ENCODE measurements at regions not wholly inside any gene's neighbourhood (a gene's known extent, or its start where the extent isn't known, plus 50 kb on each side); places are given as distances from the start of the nearest gene placed in this dataset.
A peak's percentile ranks its signal among the peaks of the same experiment; 100 is the strongest.

GRCh38 chr9:25990376-25990775 is 312.1 kb upstream of the TUSC1 start:
- DNase-seq (ENCODE audit: extremely low read depth, low read depth, low spot score): no peak

- DNase-seq (ENCODE audit: extremely low read depth, low read depth, low spot score): no peak
Measured at GRCh38 chr9:25975667-25976066, 297.4 kb upstream of the TUSC1 start.

GRCh38 chr9:25964239-25964638 is 286.0 kb upstream of the TUSC1 start:
- peak; percentile 66 for DNase-seq (ENCODE audit: extremely low read depth, low read depth, low spot score)

- DNase-seq (ENCODE audit: extremely low read depth, low read depth, low spot score): no peak
Measured at GRCh38 chr9:25960178-25960577, 281.9 kb upstream of the TUSC1 start.

- DNase-seq (ENCODE audit: extremely low read depth, low read depth, low spot score): no peak
Measured at GRCh38 chr9:25954209-25954608, 276.0 kb upstream of the TUSC1 start.

GRCh38 chr9:25948182-25948581 is 269.9 kb upstream of the TUSC1 start:
- no peak for DNase-seq (ENCODE audit: extremely low read depth, low read depth, low spot score)

GRCh38 chr9:25939126-25939525 is 260.9 kb upstream of the TUSC1 start:
- no peak for DNase-seq (ENCODE audit: extremely low read depth, low read depth, low spot score)

GRCh38 chr9:25936031-25936430 is 257.8 kb upstream of the TUSC1 start:
- no peak for DNase-seq (ENCODE audit: extremely low read depth, low read depth, low spot score)

- DNase-seq (ENCODE audit: extremely low read depth, low read depth, low spot score): no peak
Measured at GRCh38 chr9:25935188-25935587, 256.9 kb upstream of the TUSC1 start.

- DNase-seq (ENCODE audit: extremely low read depth, low read depth, low spot score): no peak
Measured at GRCh38 chr9:25918761-25919160, 240.5 kb upstream of the TUSC1 start.

- no peak for DNase-seq (ENCODE audit: extremely low read depth, low read depth, low spot score)
Measured at GRCh38 chr9:25917731-25918362, 239.6 kb upstream of the TUSC1 start.

GRCh38 chr9:25913806-25914205 is 235.6 kb upstream of the TUSC1 start:
- no peak for DNase-seq (ENCODE audit: extremely low read depth, low read depth, low spot score)

- no peak for DNase-seq (ENCODE audit: extremely low read depth, low read depth, low spot score)
Measured at GRCh38 chr9:25904701-25905100, 226.5 kb upstream of the TUSC1 start.

- no peak for DNase-seq (ENCODE audit: extremely low read depth, low read depth, low spot score)
Measured at GRCh38 chr9:25891527-25891926, 213.3 kb upstream of the TUSC1 start.

GRCh38 chr9:25889661-25890060 is 211.4 kb upstream of the TUSC1 start:
- DNase-seq (ENCODE audit: extremely low read depth, low read depth, low spot score): no peak

- DNase-seq (ENCODE audit: extremely low read depth, low read depth, low spot score): no peak
Measured at GRCh38 chr9:25876248-25876647, 198.0 kb upstream of the TUSC1 start.

- DNase-seq (ENCODE audit: extremely low read depth, low read depth, low spot score): peak; percentile 76
Measured at GRCh38 chr9:25864509-25864908, 186.3 kb upstream of the TUSC1 start.

- no peak for DNase-seq (ENCODE audit: extremely low read depth, low read depth, low spot score)
Measured at GRCh38 chr9:25861421-25861820, 183.2 kb upstream of the TUSC1 start.

GRCh38 chr9:25857147-25857546 is 178.9 kb upstream of the TUSC1 start:
- DNase-seq (ENCODE audit: extremely low read depth, low read depth, low spot score): no peak

- no peak for DNase-seq (ENCODE audit: extremely low read depth, low read depth, low spot score)
Measured at GRCh38 chr9:25850803-25851202, 172.6 kb upstream of the TUSC1 start.

GRCh38 chr9:25845867-25846266 is 167.6 kb upstream of the TUSC1 start:
- no peak for DNase-seq (ENCODE audit: extremely low read depth, low read depth, low spot score)

GRCh38 chr9:25830381-25830780 is 152.1 kb upstream of the TUSC1 start:
- DNase-seq (ENCODE audit: extremely low read depth, low read depth, low spot score): no peak

- no peak for DNase-seq (ENCODE audit: extremely low read depth, low read depth, low spot score)
Measured at GRCh38 chr9:25827626-25828025, 149.4 kb upstream of the TUSC1 start.

All from glomerular endothelial cell (primary cell).